ENCODE measurements at regions not wholly inside any gene's neighbourhood (a gene's known extent, or its start where the extent isn't known, plus 50 kb on each side); places are given as distances from the start of the nearest gene placed in this dataset.

GRCh38 chr16:59305850-59306249 lies 571.7 kb upstream of the GOT2 start (continued):
- TF ChIP-seq, protein P1, sequence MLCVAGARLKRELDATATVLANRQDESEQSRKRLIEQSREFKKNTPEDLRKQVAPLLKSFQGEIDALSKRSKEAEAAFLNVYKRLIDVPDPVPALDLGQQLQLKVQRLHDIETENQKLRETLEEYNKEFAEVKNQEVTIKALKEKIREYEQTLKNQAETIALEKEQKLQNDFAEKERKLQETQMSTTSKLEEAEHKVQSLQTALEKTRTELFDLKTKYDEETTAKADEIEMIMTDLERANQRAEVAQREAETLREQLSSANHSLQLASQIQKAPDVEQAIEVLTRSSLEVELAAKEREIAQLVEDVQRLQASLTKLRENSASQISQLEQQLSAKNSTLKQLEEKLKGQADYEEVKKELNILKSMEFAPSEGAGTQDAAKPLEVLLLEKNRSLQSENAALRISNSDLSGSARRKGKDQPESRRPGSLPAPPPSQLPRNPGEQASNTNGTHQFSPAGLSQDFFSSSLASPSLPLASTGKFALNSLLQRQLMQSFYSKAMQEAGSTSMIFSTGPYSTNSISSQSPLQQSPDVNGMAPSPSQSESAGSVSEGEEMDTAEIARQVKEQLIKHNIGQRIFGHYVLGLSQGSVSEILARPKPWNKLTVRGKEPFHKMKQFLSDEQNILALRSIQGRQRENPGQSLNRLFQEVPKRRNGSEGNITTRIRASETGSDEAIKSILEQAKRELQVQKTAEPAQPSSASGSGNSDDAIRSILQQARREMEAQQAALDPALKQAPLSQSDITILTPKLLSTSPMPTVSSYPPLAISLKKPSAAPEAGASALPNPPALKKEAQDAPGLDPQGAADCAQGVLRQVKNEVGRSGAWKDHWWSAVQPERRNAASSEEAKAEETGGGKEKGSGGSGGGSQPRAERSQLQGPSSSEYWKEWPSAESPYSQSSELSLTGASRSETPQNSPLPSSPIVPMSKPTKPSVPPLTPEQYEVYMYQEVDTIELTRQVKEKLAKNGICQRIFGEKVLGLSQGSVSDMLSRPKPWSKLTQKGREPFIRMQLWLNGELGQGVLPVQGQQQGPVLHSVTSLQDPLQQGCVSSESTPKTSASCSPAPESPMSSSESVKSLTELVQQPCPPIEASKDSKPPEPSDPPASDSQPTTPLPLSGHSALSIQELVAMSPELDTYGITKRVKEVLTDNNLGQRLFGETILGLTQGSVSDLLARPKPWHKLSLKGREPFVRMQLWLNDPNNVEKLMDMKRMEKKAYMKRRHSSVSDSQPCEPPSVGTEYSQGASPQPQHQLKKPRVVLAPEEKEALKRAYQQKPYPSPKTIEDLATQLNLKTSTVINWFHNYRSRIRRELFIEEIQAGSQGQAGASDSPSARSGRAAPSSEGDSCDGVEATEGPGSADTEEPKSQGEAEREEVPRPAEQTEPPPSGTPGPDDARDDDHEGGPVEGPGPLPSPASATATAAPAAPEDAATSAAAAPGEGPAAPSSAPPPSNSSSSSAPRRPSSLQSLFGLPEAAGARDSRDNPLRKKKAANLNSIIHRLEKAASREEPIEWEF (IDR thresholded peaks at IDR 0.05; ENCODE audit: insufficient replicate concordance, low read depth, low read length), result no peak
- TF ChIP-seq HDGF (IDR thresholded peaks at IDR 0.05) (no peak), GATAD2B (conservative IDR thresholded peaks at IDR 0.05; ENCODE audit: low read depth) (no peak), TCF3 (IDR thresholded peaks at IDR 0.05; ENCODE audit: borderline replicate concordance, insufficient read depth, low read depth, low read length) (no peak), IKZF2 (IDR thresholded peaks at IDR 0.05) (no peak), RB1 (IDR thresholded peaks at IDR 0.05; ENCODE audit: borderline replicate concordance) (no peak), HCFC1 (IDR thresholded peaks at IDR 0.05; ENCODE audit: low read length) (no peak), ESRRA (IDR thresholded peaks at IDR 0.05; ENCODE audit: low read length) (no peak), DPF2 (IDR thresholded peaks at IDR 0.05) (no peak), PKNOX1 (IDR thresholded peaks at IDR 0.05) (no peak), RAD51 (IDR thresholded peaks at IDR 0.05) (no peak)
- TF ChIP-seq, protein P2, sequence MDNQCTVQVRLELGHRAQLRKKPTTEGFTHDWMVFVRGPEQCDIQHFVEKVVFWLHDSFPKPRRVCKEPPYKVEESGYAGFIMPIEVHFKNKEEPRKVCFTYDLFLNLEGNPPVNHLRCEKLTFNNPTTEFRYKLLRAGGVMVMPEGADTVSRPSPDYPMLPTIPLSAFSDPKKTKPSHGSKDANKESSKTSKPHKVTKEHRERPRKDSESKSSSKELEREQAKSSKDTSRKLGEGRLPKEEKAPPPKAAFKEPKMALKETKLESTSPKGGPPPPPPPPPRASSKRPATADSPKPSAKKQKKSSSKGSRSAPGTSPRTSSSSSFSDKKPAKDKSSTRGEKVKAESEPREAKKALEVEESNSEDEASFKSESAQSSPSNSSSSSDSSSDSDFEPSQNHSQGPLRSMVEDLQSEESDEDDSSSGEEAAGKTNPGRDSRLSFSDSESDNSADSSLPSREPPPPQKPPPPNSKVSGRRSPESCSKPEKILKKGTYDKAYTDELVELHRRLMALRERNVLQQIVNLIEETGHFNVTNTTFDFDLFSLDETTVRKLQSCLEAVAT (IDR thresholded peaks at IDR 0.05), result no peak
